ENCODE measurements at regions not wholly inside any gene's neighbourhood (a gene's known extent, or its start where the extent isn't known, plus 50 kb on each side); places are given as distances from the start of the nearest gene placed in this dataset.

DNA sequence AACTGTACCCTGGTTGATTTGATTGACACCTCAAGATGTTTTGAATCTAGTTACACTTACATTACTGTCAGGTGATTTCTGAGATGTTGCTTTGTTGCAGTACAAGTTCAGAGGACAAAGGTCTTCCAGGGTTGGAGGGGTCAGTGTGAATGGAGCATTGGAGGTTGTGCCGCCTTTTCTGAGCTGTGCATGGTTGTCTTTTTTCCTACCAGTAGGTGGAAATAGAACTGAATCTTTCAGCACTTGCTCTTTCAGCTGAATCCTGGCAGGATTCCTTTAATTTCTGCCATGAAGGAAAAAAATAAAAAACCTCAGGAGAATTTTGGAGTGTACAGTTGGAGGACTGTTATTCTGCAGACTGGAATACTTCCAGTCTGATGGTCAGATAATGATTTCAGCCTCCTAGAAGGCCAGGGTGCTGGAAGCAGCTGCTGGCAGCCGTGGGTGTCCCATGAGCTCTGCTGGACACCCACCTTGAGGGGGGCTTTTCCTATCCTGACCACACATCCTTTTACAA is 82.7 kb downstream of the PLCE1 start:
- TF ChIP-seq, protein P1, sequence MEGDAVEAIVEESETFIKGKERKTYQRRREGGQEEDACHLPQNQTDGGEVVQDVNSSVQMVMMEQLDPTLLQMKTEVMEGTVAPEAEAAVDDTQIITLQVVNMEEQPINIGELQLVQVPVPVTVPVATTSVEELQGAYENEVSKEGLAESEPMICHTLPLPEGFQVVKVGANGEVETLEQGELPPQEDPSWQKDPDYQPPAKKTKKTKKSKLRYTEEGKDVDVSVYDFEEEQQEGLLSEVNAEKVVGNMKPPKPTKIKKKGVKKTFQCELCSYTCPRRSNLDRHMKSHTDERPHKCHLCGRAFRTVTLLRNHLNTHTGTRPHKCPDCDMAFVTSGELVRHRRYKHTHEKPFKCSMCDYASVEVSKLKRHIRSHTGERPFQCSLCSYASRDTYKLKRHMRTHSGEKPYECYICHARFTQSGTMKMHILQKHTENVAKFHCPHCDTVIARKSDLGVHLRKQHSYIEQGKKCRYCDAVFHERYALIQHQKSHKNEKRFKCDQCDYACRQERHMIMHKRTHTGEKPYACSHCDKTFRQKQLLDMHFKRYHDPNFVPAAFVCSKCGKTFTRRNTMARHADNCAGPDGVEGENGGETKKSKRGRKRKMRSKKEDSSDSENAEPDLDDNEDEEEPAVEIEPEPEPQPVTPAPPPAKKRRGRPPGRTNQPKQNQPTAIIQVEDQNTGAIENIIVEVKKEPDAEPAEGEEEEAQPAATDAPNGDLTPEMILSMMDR (IDR thresholded peaks at IDR 0.05) = no peak
- no peak for TF ChIP-seq POLR2A (IDR thresholded peaks at IDR 0.05)
